ENCODE measurements at regions not wholly inside any gene's neighbourhood (a gene's known extent, or its start where the extent isn't known, plus 50 kb on each side); places are given as distances from the start of the nearest gene placed in this dataset.

DNA sequence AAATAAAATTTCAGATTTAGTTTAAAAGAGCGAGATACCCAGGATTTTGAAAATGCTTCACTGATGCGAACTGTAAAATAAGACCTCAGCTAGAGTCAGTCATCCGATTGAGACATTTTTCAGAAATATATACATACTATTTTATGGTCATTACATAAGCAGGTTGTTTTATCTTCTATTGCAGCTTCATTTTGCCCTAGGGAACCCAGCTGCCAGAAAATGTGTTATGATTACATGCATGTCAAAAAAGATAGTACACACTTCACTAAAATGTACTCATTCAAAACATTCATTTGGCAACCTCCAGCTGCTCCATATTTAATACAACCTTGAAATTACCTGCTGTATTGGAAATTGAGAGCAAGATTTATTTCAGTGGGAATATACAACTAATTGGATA lies 483.8 kb upstream of the SLITRK6 start:
- no peak for TF ChIP-seq CREB1 (IDR thresholded peaks at IDR 0.05; ENCODE audit: low read depth)
- no peak for TF ChIP-seq CEBPB (IDR thresholded peaks at IDR 0.05)
- no peak for TF ChIP-seq TEAD4 (IDR thresholded peaks at IDR 0.05)
- no peak for TF ChIP-seq EP300 (IDR thresholded peaks at IDR 0.05; ENCODE audit: borderline replicate concordance)
- no peak for TF ChIP-seq RAD21 (IDR thresholded peaks at IDR 0.05; ENCODE audit: low read depth)
- TF ChIP-seq YY1 (IDR thresholded peaks at IDR 0.05; ENCODE audit: low read depth) = no peak
- TF ChIP-seq FOXM1 (IDR thresholded peaks at IDR 0.05; ENCODE audit: borderline replicate concordance, low read depth) = no peak
- TF ChIP-seq USF1 (IDR thresholded peaks at IDR 0.05) = no peak
- no peak for TF ChIP-seq TAF1 (IDR thresholded peaks at IDR 0.05; ENCODE audit: low read depth)
- no peak for TF ChIP-seq MAX (IDR thresholded peaks at IDR 0.05)
- TF ChIP-seq EGR1 (IDR thresholded peaks at IDR 0.05) = no peak
- TF ChIP-seq, protein P1, sequence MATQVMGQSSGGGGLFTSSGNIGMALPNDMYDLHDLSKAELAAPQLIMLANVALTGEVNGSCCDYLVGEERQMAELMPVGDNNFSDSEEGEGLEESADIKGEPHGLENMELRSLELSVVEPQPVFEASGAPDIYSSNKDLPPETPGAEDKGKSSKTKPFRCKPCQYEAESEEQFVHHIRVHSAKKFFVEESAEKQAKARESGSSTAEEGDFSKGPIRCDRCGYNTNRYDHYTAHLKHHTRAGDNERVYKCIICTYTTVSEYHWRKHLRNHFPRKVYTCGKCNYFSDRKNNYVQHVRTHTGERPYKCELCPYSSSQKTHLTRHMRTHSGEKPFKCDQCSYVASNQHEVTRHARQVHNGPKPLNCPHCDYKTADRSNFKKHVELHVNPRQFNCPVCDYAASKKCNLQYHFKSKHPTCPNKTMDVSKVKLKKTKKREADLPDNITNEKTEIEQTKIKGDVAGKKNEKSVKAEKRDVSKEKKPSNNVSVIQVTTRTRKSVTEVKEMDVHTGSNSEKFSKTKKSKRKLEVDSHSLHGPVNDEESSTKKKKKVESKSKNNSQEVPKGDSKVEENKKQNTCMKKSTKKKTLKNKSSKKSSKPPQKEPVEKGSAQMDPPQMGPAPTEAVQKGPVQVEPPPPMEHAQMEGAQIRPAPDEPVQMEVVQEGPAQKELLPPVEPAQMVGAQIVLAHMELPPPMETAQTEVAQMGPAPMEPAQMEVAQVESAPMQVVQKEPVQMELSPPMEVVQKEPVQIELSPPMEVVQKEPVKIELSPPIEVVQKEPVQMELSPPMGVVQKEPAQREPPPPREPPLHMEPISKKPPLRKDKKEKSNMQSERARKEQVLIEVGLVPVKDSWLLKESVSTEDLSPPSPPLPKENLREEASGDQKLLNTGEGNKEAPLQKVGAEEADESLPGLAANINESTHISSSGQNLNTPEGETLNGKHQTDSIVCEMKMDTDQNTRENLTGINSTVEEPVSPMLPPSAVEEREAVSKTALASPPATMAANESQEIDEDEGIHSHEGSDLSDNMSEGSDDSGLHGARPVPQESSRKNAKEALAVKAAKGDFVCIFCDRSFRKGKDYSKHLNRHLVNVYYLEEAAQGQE (IDR thresholded peaks at IDR 0.05; ENCODE audit: low read depth) = no peak
- TF ChIP-seq ZBTB7A (IDR thresholded peaks at IDR 0.05; ENCODE audit: low read depth) = no peak
- TF ChIP-seq NFIC (IDR thresholded peaks at IDR 0.05) = no peak

Measured in Ishikawa (cell line).